Progenitor cell of endocrine pancreas (in vitro differentiated cells): ENCODE measurements at regions not wholly inside any gene's neighbourhood (a gene's known extent, or its start where the extent isn't known, plus 50 kb on each side); places are given as distances from the start of the nearest gene placed in this dataset.

Source experiments
- DNase-seq: peaks from one replicate; pipeline ENCODE4 v3.0.0; 2021; ENCODE audit warnings: low spot score; ENCODE audit not compliant: unreplicated experiment
- H3K27ac Mint-ChIP-seq: 2 replicates; pipeline ENCODE4 v1.8.0; 2021; ENCODE audit warnings: mild to moderate bottlenecking, moderate library complexity, mixed read lengths
- H3K27me3 Mint-ChIP-seq: 2 replicates; pipeline ENCODE4 v1.8.0; 2021; ENCODE audit warnings: mixed read lengths
- H3K36me3 Mint-ChIP-seq: 2 replicates; pipeline ENCODE4 v1.8.0; 2022; ENCODE audit warnings: mixed read lengths; ENCODE audit not compliant: insufficient read depth
- H3K4me1 Mint-ChIP-seq: 2 replicates; pipeline ENCODE4 v1.8.0; 2021; ENCODE audit warnings: low read depth, mixed read lengths
- H3K4me3 Mint-ChIP-seq: 2 replicates; pipeline ENCODE4 v1.8.0; 2021; ENCODE audit warnings: low read depth, mild to moderate bottlenecking, moderate library complexity, mixed read lengths
- H3K9me3 Mint-ChIP-seq: 2 replicates; pipeline ENCODE4 v1.8.0; 2021; ENCODE audit warnings: low read depth, mixed read lengths
- TF ChIP-seq, protein P1 (sequence below): fragments of 200-600 bp; sonication (generic); IDR thresholded peaks from one replicate; pipeline ENCODE4 v1.5.0; 2021; ENCODE audit warnings: antibody characterized with exemption, mild to moderate bottlenecking; ENCODE audit not compliant: unreplicated experiment

GRCh38 chr5:1662559-1663085 is 137.0 kb downstream of the MRPL36 start:
- peaks cover 62% of the 10 kb centered on the region for H3K27me3 Mint-ChIP-seq
- no peaks in the 10 kb centered on the region for H3K9me3 Mint-ChIP-seq
- DNase-seq = no peak
- peaks cover 4% of the 10 kb centered on the region for H3K4me1 Mint-ChIP-seq
- H3K27ac Mint-ChIP-seq = no peak overlapping the region
- H3K36me3 Mint-ChIP-seq = no peaks in the 10 kb centered on the region
- TF ChIP-seq, protein P1, sequence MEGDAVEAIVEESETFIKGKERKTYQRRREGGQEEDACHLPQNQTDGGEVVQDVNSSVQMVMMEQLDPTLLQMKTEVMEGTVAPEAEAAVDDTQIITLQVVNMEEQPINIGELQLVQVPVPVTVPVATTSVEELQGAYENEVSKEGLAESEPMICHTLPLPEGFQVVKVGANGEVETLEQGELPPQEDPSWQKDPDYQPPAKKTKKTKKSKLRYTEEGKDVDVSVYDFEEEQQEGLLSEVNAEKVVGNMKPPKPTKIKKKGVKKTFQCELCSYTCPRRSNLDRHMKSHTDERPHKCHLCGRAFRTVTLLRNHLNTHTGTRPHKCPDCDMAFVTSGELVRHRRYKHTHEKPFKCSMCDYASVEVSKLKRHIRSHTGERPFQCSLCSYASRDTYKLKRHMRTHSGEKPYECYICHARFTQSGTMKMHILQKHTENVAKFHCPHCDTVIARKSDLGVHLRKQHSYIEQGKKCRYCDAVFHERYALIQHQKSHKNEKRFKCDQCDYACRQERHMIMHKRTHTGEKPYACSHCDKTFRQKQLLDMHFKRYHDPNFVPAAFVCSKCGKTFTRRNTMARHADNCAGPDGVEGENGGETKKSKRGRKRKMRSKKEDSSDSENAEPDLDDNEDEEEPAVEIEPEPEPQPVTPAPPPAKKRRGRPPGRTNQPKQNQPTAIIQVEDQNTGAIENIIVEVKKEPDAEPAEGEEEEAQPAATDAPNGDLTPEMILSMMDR = no peak
- no peak overlapping the region for H3K4me3 Mint-ChIP-seq

DNA sequence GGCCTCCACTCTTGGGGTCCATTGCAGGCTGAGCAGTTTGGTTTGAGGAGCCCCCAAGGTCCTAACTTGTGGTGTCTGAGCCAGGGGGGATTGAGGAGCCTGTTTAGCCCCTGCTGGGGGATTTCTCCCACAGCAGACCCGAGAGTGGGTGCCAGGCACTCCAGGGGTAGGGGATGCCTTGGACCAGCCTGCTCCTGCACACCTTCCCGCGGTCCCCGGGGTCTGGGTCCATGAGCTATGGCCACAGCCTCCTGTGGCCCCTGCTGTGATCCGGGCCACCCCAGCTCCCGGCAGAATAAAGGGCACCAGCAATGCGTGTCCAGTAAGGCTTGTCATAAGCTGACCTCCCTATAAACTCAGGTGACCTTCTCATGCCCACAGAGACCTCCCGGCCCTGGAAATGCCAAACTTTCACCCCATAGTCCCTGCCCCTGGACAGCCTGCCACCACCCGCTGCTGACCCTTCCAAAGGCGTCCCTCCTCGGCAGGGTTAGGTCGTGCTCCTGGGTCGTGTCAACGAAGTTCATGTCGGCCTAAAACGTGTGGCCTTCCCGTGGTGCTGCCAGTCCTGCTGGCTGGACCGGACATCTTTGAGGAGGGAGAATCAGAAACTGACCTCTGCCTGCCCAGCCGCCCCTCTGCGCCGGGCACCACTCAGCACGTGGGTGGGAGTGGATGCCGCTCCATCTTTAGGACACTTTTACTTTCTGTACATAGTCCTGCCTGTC is 137.6 kb downstream of the MRPL36 start:
- DNase-seq = no peak
- Mint-ChIP-seq H3K36me3 (no peaks in the 10 kb centered on the region), H3K27me3 (peaks cover 67% of the 10 kb centered on the region), H3K4me1 (peaks cover 4% of the 10 kb centered on the region), H3K4me3 (no peak overlapping the region), H3K9me3 (no peaks in the 10 kb centered on the region), H3K27ac (no peak overlapping the region)
- TF ChIP-seq, protein P1 = no peak

DNA sequence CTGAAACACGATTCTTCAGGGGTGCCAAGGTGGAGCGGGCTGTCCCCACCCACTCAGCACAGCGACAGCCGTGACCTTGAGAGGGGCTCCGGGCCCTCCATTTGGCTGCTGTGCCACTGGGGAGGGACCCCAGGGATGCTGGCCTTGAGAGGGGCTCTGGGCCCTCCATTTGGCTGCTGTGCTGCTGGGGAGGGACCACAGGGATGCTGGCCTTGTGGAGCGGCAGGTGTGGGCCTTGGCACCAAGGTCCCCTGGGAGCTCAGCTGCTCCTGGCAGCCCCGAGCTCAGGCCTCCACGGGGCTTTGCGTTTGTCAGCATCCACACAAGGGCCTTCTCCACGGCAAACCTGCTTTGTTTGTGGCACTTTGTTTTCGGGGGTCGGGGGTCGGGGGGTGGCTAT is 137.6 kb upstream of the LPCAT1 start:
- no peak for DNase-seq
- TF ChIP-seq, protein P1 = no peak
- Mint-ChIP-seq H3K27ac (no peak overlapping the region), H3K4me1 (peaks cover 4% of the 10 kb centered on the region), H3K4me3 (no peak overlapping the region), H3K27me3 (peaks cover 67% of the 10 kb centered on the region), H3K36me3 (no peaks in the 10 kb centered on the region), H3K9me3 (no peaks in the 10 kb centered on the region)

DNA sequence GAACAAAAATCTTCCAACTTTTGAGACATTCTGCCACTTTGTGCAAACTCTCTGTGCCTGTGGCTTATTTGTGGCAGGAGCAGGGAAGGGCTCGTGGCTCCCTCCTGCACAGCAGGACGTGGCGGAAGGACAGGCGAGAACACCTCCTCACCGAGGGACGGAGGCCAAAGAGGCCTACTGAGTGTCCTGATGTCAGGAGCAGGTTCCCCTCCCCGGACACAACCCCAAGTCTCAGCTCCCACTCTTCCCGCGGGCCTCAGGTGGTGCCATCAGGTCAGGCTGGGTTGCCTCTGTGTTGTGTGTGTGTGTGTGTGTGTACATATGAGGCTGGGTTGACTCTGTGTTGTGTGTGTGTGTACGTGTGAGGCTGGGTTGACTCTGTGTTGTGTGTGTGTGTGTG is 136.8 kb upstream of the LPCAT1 start:
- TF ChIP-seq, protein P1 = no peak
- no peak for DNase-seq
- H3K4me3 Mint-ChIP-seq = no peak overlapping the region
- H3K36me3 Mint-ChIP-seq = no peaks in the 10 kb centered on the region
- peaks cover 59% of the 10 kb centered on the region for H3K27me3 Mint-ChIP-seq
- no peak overlapping the region for H3K27ac Mint-ChIP-seq
- no peaks in the 10 kb centered on the region for H3K9me3 Mint-ChIP-seq
- peaks cover 4% of the 10 kb centered on the region for H3K4me1 Mint-ChIP-seq

GRCh38 chr5:1660001-1660400 is 136.2 kb upstream of the LPCAT1 start:
- no peak for DNase-seq
- peaks cover 56% of the 10 kb centered on the region for H3K27me3 Mint-ChIP-seq
- H3K36me3 Mint-ChIP-seq = no peaks in the 10 kb centered on the region
- H3K9me3 Mint-ChIP-seq = no peaks in the 10 kb centered on the region
- no peak overlapping the region for H3K27ac Mint-ChIP-seq
- peaks cover 4% of the 10 kb centered on the region for H3K4me1 Mint-ChIP-seq
- TF ChIP-seq, protein P1 = no peak
- no peak overlapping the region for H3K4me3 Mint-ChIP-seq
